SKM-1 treated with dmso at 0.1 percent for 144 hours (cell line): ENCODE measurements at regions not wholly inside any gene's neighbourhood (a gene's known extent, or its start where the extent isn't known, plus 50 kb on each side); places are given as distances from the start of the nearest gene placed in this dataset.
"Not testable (repeated sequence)": the region's sequence is repeated elsewhere in the genome, so short reads cannot be mapped to it uniquely, and the experiment has no call there.

Experiments used
- DNase-seq: peaks from one replicate; lab custom pipeline; 2025; ENCODE audit not compliant: unreplicated experiment; lab: John Stamatoyannopoulos, UW

- DNase-seq, result peak; percentile 38
Observed at GRCh38 chr4:154982187-154983047, 201.3 kb downstream of the RBM46 start.

- DNase-seq, result no peak
Observed at GRCh38 chr4:154983714-154984113, 202.6 kb downstream of the RBM46 start.

GRCh38 chr4:154984148-154984547, 203.1 kb downstream of the RBM46 start:
- DNase-seq, result peak; percentile 13

- DNase-seq, result no peak
Observed at GRCh38 chr4:154984616-154985015, 203.5 kb downstream of the RBM46 start.

GRCh38 chr4:154985673-154986072, 204.6 kb downstream of the RBM46 start:
- no peak for DNase-seq

- no peak for DNase-seq
Observed at GRCh38 chr4:154988511-154988910, 207.4 kb downstream of the RBM46 start.

- no peak for DNase-seq
Observed at GRCh38 chr4:154989511-154989910, 208.4 kb downstream of the RBM46 start.

- DNase-seq, result not testable (repeated sequence)
Observed at GRCh38 chr4:154997866-154998265, 210.6 kb upstream of the NPY2R start.

- DNase-seq, result no peak
Observed at GRCh38 chr4:154998284-154998683, 210.2 kb upstream of the NPY2R start.

- DNase-seq, result no peak
Observed at GRCh38 chr4:154998773-154999172, 209.7 kb upstream of the NPY2R start.

GRCh38 chr4:154999950-155000578, 208.4 kb upstream of the NPY2R start:
- no peak for DNase-seq

GRCh38 chr4:155001251-155001650, 207.2 kb upstream of the NPY2R start:
- no peak for DNase-seq

- no peak for DNase-seq
Observed at GRCh38 chr4:155005395-155006090, 202.9 kb upstream of the NPY2R start.

GRCh38 chr4:155007660-155008176, 200.7 kb upstream of the NPY2R start:
- no peak for DNase-seq

GRCh38 chr4:155008389-155008788, 200.0 kb upstream of the NPY2R start:
- no peak for DNase-seq

- no peak for DNase-seq
Observed at GRCh38 chr4:155009288-155009687, 199.1 kb upstream of the NPY2R start.

GRCh38 chr4:155010376-155010775, 198.1 kb upstream of the NPY2R start:
- no peak for DNase-seq

- no peak for DNase-seq
Observed at GRCh38 chr4:155011163-155011780, 197.2 kb upstream of the NPY2R start.

- DNase-seq, result no peak
Observed at GRCh38 chr4:155012469-155012868, 196.0 kb upstream of the NPY2R start.

GRCh38 chr4:155017426-155017825, 191.0 kb upstream of the NPY2R start:
- no peak for DNase-seq

GRCh38 chr4:155025762-155026457, 182.5 kb upstream of the NPY2R start:
- DNase-seq, result no peak
